Thyroid gland (tissue), 4 donors: ENCODE measurements at regions not wholly inside any gene's neighbourhood (a gene's known extent, or its start where the extent isn't known, plus 50 kb on each side); places are given as distances from the start of the nearest gene placed in this dataset.

Source experiments
- DNase-seq, 2 donors: peaks; one replicate each; pipeline ENCODE4 v3.0.0-alpha.2; 2019
- H3K27ac ChIP-seq, 3 donors: fragments of 200-600 bp; sonication (generic); 1 replicate in 2 of 3; 2 replicates in 1 of 3; pipeline ENCODE4 v1.5.1; 2016 to 2019; ENCODE audit warnings: mild to moderate bottlenecking in 1 of 3, moderate library complexity in 1 of 3
- H3K27me3 ChIP-seq: fragments of 200-600 bp; sonication (generic); one replicate; pipeline ENCODE4 v1.5.1; 2019
- H3K36me3 ChIP-seq, 2 donors: fragments of 200-600 bp; sonication (generic); one replicate each; pipeline ENCODE4 v1.5.1; 2016 to 2019
- H3K4me1 ChIP-seq, 2 donors: fragments of 200-600 bp; sonication (generic); one replicate each; pipeline ENCODE4 v1.5.1; 2017 to 2019
- H3K4me3 ChIP-seq, 3 donors: fragments of 200-600 bp; sonication (generic); replicated peaks in 1 of 3; 1 replicate in 2 of 3; 2 replicates in 1 of 3; pipeline ENCODE4 v1.5.1; 2016; ENCODE audit warnings: mild to moderate bottlenecking in 1 of 3
- H3K9me3 ChIP-seq: fragments of 200-600 bp; sonication (generic); one replicate; pipeline ENCODE4 v1.5.1; 2017
- CTCF ChIP-seq, 6 experiments: fragments of 200-600 bp in 3 of 6; fragments of 450-650 bp in 3 of 6; sonication (generic) in 3 of 6; IDR thresholded peaks; one replicate each; pipeline ENCODE4 v1.5.1; 2016 to 2019; ENCODE audit warnings: antibody characterized with exemption in 6 of 6, mild to moderate bottlenecking in 2 of 6, inconsistent platforms in 1 of 6, moderate library complexity in 1 of 6
- POLR2A ChIP-seq, 2 donors: fragments of 450-650 bp; IDR thresholded peaks; one replicate each; pipeline ENCODE4 v1.6.1; 2017; ENCODE audit warnings: antibody characterized with exemption in 2 of 2, mild to moderate bottlenecking in 2 of 2, moderate library complexity in 1 of 2
- WGBS, 2 donors: methylation state at CpG; one replicate each; pipeline ENCODE4 v1.1.5; 2017; 5-methylcytosine and 5-hydroxymethylcytosine counted together
- intact Hi-C: fragments of 100-400 bp; cut with DNase I; formaldehyde crosslinking; loops from one replicate; pipeline ENCODE4 v1.15.1; 2023

DNA sequence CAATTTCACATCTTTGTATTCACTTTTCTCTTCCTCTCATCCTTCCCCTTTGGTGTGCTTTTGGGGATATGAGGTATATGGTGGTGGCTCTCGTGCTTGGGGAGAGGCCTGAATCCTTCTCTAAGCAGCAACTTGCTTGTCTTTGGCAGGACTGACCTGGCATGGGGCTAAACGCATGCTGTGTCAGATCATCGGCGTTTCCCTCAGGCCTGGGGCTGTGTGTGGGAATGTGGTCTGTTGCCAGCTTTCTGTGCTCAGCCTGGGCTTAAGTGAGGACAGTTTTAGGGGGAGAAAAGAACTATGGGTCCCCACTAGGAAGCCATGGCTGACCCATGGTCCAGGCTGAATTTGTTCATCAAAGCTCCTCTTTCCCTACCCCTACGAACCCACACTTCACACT lies 60.7 kb downstream of the TET3 start:
- no peak for DNase-seq
- Histone ChIP-seq H3K27ac (no peak overlapping the region), H3K36me3 (peaks cover 0 to 9% of the 10 kb centered on the region in 2 donors), H3K4me3 (no peak overlapping the region), H3K9me3 (no peaks in the 10 kb centered on the region), H3K27me3 (no peaks in the 10 kb centered on the region), H3K4me1 (no peaks in the 10 kb centered on the region)
- WGBS, 2 donors = 65 to 66% methylated on average over 5 of the region's 5 CpGs
- intact Hi-C loops = no loop called here
- TF ChIP-seq CTCF (IDR thresholded peaks at IDR 0.05) = no peak
- no peak for TF ChIP-seq POLR2A (IDR thresholded peaks at IDR 0.05)

DNA sequence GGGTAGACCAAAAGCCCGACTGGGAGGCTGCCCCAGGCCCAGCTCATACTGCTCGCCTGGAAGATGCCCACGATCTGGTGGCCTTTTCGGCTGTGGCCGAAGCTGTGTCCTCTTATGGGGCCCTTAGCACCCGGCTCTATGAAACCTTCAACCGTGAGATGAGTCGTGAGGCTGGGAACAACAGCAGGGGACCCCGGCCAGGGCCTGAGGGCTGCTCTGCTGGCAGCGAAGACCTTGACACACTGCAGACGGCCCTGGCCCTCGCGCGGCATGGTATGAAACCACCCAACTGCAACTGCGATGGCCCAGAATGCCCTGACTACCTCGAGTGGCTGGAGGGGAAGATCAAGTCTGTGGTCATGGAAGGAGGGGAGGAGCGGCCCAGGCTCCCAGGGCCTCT lies 61.7 kb downstream of the TET3 start:
- no peak overlapping the region for H3K4me3 ChIP-seq
- DNase-seq = no peak
- H3K4me1 ChIP-seq = no peaks in the 10 kb centered on the region
- intact Hi-C loops = no loop called here
- TF ChIP-seq POLR2A (IDR thresholded peaks at IDR 0.05) = no peak
- no peaks in the 10 kb centered on the region for H3K9me3 ChIP-seq
- no peaks in the 10 kb centered on the region for H3K27me3 ChIP-seq
- 91 to 98% methylated on average over 9 to 11 of the region's 17 CpGs for WGBS, 2 donors
- H3K27ac ChIP-seq = no peak overlapping the region
- H3K36me3 ChIP-seq = peaks cover 0 to 9% of the 10 kb centered on the region in 2 donors

DNA sequence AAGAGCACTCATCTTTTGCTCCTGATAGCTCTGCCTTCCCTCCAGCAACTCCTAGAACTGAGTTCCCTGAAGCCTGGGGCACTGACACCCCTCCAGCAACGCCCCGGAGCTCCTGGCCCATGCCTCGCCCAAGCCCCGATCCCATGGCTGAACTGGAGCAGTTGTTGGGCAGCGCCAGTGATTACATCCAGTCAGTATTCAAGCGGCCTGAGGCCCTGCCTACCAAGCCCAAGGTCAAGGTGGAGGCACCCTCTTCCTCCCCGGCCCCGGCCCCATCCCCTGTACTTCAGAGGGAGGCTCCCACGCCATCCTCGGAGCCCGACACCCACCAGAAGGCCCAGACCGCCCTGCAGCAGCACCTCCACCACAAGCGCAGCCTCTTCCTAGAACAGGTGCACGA lies 62.4 kb downstream of the TET3 start:
- no peak overlapping the region for H3K27ac ChIP-seq
- H3K4me3 ChIP-seq = no peak overlapping the region
- H3K27me3 ChIP-seq = no peaks in the 10 kb centered on the region
- no peaks in the 10 kb centered on the region for H3K4me1 ChIP-seq
- peaks cover 0 to 9% of the 10 kb centered on the region in 2 donors for H3K36me3 ChIP-seq
- H3K9me3 ChIP-seq = no peaks in the 10 kb centered on the region
- TF ChIP-seq POLR2A (IDR thresholded peaks at IDR 0.05) = no peak
- no peak for TF ChIP-seq CTCF (IDR thresholded peaks at IDR 0.05)
- 97 to 98% methylated on average over 9 of the region's 14 CpGs for WGBS, 2 donors
- no peak for DNase-seq
- intact Hi-C loops = no loop called here

DNA sequence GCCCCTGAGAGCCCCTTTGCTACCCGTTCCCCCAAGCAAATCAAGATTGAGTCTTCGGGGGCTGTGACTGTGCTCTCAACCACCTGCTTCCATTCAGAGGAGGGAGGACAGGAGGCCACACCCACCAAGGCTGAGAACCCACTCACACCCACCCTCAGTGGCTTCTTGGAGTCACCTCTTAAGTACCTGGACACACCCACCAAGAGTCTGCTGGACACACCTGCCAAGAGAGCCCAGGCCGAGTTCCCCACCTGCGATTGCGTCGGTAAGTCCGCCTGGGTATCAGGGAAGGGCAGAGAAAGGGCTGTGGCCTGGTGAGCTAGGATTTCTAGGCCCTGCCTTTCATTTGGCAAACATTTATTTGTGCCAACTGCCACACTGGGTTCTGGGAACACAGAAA lies 63.4 kb downstream of the TET3 start:
- TF ChIP-seq CTCF (IDR thresholded peaks at IDR 0.05) = no peak
- TF ChIP-seq POLR2A (IDR thresholded peaks at IDR 0.05) = no peak
- Histone ChIP-seq H3K4me3 (no peak overlapping the region), H3K27me3 (no peaks in the 10 kb centered on the region), H3K27ac (no peak overlapping the region), H3K4me1 (no peaks in the 10 kb centered on the region), H3K9me3 (no peaks in the 10 kb centered on the region), H3K36me3 (peaks cover 0 to 9% of the 10 kb centered on the region in 2 donors)
- WGBS, 2 donors = 86 to 93% methylated on average over 7 of the region's 7 CpGs
- DNase-seq = no peak
- intact Hi-C loops = no loop called here

DNA sequence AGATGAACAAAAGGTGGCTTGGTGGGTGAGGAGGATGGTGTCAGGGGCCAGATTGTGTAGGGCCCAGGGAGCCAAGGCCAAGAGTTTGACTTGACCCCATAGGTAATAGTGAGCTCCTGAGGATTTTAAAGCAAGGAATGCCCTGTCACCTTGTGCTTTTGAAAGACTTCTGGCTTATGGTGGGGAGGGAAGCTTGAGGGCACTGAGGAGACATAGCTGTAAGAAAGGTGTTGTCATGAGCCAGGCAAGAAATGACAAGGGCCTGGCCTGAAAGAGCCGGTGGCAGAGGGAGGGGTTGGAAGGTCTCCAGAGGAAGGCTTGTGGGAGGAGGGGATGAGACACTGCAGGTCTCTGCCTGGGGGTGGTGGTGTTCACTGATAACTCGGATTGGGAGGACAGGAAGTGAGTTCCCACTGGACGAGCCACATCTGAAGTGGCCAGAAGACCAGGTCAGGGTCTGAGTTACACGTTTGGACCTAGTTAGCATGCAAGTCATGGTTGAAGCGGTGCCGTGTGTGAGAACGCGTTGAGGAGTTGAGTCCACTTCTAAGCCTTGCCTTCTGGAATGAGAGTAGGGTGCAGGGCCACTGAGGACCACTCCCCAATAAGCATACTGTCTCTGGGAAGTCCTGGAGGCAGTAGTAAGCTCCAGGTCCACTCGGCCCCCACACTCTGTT lies 64.3 kb downstream of the TET3 start:
- DNase-seq = no peak
- TF ChIP-seq CTCF (IDR thresholded peaks at IDR 0.05) = no peak
- TF ChIP-seq POLR2A (IDR thresholded peaks at IDR 0.05) = no peak
- no peaks in the 10 kb centered on the region for H3K4me1 ChIP-seq
- 75 to 78% methylated on average over 9 of the region's 9 CpGs for WGBS, 2 donors
- no peaks in the 10 kb centered on the region for H3K27me3 ChIP-seq
- H3K4me3 ChIP-seq = no peak overlapping the region
- no peak overlapping the region for H3K27ac ChIP-seq
- no peaks in the 10 kb centered on the region for H3K9me3 ChIP-seq
- H3K36me3 ChIP-seq = peaks cover 0 to 9% of the 10 kb centered on the region in 2 donors
- intact Hi-C loops = no loop called here
